PC-9 (cell line): ENCODE measurements at regions not wholly inside any gene's neighbourhood (a gene's known extent, or its start where the extent isn't known, plus 50 kb on each side); places are given as distances from the start of the nearest gene placed in this dataset.

Experiments
- CTCF ChIP-seq: fragments of 200-600 bp; sonication (generic); conservative IDR thresholded peaks from 2 replicates; pipeline ENCODE4 v1.6.1; 2017; ENCODE audit warnings: mixed run types, antibody characterized with exemption, mild to moderate bottlenecking, moderate library complexity
- EZH2 ChIP-seq: fragments of 200-600 bp; sonication (generic); IDR thresholded peaks from 2 replicates; pipeline ENCODE4 v1.8.0; 2017; ENCODE audit warnings: antibody characterized with exemption, low read depth

GRCh38 chr21:16162953-16163352 lies 433.2 kb downstream of the USP25 start:
- TF ChIP-seq CTCF, result no peak
- no peak for TF ChIP-seq EZH2
